Mesothelial cell of epicardium (in vitro differentiated cells): ENCODE measurements at regions not wholly inside any gene's neighbourhood (a gene's known extent, or its start where the extent isn't known, plus 50 kb on each side); places are given as distances from the start of the nearest gene placed in this dataset.

Source experiments
- DNase-seq, 2 experiments: peaks; one replicate each; pipeline ENCODE4 v3.0.0; 2021; ENCODE audit warnings: low spot score in 2 of 2; ENCODE audit not compliant: unreplicated experiment in 2 of 2
- H3K27ac Mint-ChIP-seq: 2 replicates; pipeline ENCODE4 v1.8.0; 2021; ENCODE audit warnings: mixed read lengths
- H3K27me3 Mint-ChIP-seq: 2 replicates; pipeline ENCODE4 v1.8.0; 2021; ENCODE audit warnings: low read depth, mixed read lengths
- H3K36me3 Mint-ChIP-seq: 2 replicates; pipeline ENCODE4 v1.8.0; 2021; ENCODE audit warnings: mixed read lengths
- H3K4me1 Mint-ChIP-seq: 2 replicates; pipeline ENCODE4 v1.8.0; 2021; ENCODE audit warnings: mixed read lengths
- H3K4me3 Mint-ChIP-seq: 2 replicates; pipeline ENCODE4 v1.8.0; 2021; ENCODE audit warnings: mild to moderate bottlenecking, moderate library complexity, mixed read lengths
- H3K9me3 Mint-ChIP-seq: 2 replicates; pipeline ENCODE4 v1.8.0; 2021; ENCODE audit warnings: mixed read lengths
- CTCF ChIP-seq: fragments of 200-600 bp; sonication (generic); IDR thresholded peaks from one replicate; pipeline ENCODE4 v1.5.0; 2021; ENCODE audit warnings: antibody characterized with exemption; ENCODE audit not compliant: unreplicated experiment

GRCh38 chr2:194553980-194554379 lies 1103.0 kb upstream of the SLC39A10 start:
- H3K27me3 Mint-ChIP-seq = no peaks in the 10 kb centered on the region
- TF ChIP-seq CTCF = no peak
- H3K4me1 Mint-ChIP-seq = peaks cover 43% of the 10 kb centered on the region
- H3K4me3 Mint-ChIP-seq = no peak overlapping the region
- H3K36me3 Mint-ChIP-seq = no peaks in the 10 kb centered on the region
- H3K9me3 Mint-ChIP-seq = no peaks in the 10 kb centered on the region
- H3K27ac Mint-ChIP-seq = no peak overlapping the region
- no peak for DNase-seq

- no peak overlapping the region for H3K4me3 Mint-ChIP-seq
Measured at GRCh38 chr2:194550702-194551101, 1106.3 kb upstream of the SLC39A10 start.

GRCh38 chr2:194549387-194549786 lies 1107.6 kb upstream of the SLC39A10 start:
- no peaks in the 10 kb centered on the region for H3K36me3 Mint-ChIP-seq
- peaks cover 39% of the 10 kb centered on the region for H3K4me1 Mint-ChIP-seq
- H3K9me3 Mint-ChIP-seq = no peaks in the 10 kb centered on the region
- no peak for TF ChIP-seq CTCF
- peak overlapping the region; percentile 1 for H3K27ac Mint-ChIP-seq
- H3K27me3 Mint-ChIP-seq = no peaks in the 10 kb centered on the region
- DNase-seq = no peak
- H3K4me3 Mint-ChIP-seq = no peak overlapping the region

More at GRCh38 chr2:194550702-194551101, 1106.3 kb upstream of the SLC39A10 start:
- DNase-seq = no peak
- no peaks in the 10 kb centered on the region for H3K27me3 Mint-ChIP-seq
- H3K27ac Mint-ChIP-seq = peak overlapping the region; percentile 85
- H3K36me3 Mint-ChIP-seq = no peaks in the 10 kb centered on the region
- H3K9me3 Mint-ChIP-seq = no peaks in the 10 kb centered on the region
- no peak for TF ChIP-seq CTCF
- H3K4me1 Mint-ChIP-seq = peaks cover 45% of the 10 kb centered on the region

- peaks cover 4% of the 10 kb centered on the region for H3K36me3 Mint-ChIP-seq
Measured at GRCh38 chr2:194545978-194546377, 1111.0 kb upstream of the SLC39A10 start.

GRCh38 chr2:194539425-194539824 lies 1117.6 kb upstream of the SLC39A10 start:
- no peaks in the 10 kb centered on the region for H3K27me3 Mint-ChIP-seq
- H3K36me3 Mint-ChIP-seq = peaks cover 6% of the 10 kb centered on the region
- TF ChIP-seq CTCF = no peak
- no peak overlapping the region for H3K27ac Mint-ChIP-seq
- H3K4me3 Mint-ChIP-seq = no peak overlapping the region
- H3K9me3 Mint-ChIP-seq = peaks cover 45% of the 10 kb centered on the region
- H3K4me1 Mint-ChIP-seq = no peaks in the 10 kb centered on the region
- no peak for DNase-seq

More at GRCh38 chr2:194545978-194546377, 1111.0 kb upstream of the SLC39A10 start:
- DNase-seq = no peak
- no peaks in the 10 kb centered on the region for H3K27me3 Mint-ChIP-seq
- peaks cover 30% of the 10 kb centered on the region for H3K9me3 Mint-ChIP-seq
- TF ChIP-seq CTCF = no peak
- H3K4me3 Mint-ChIP-seq = no peak overlapping the region
- peaks cover 23% of the 10 kb centered on the region for H3K4me1 Mint-ChIP-seq
- no peak overlapping the region for H3K27ac Mint-ChIP-seq

GRCh38 chr2:194526121-194526520 lies 1130.9 kb upstream of the SLC39A10 start:
- H3K27ac Mint-ChIP-seq = no peak overlapping the region
- TF ChIP-seq CTCF = no peak

More at GRCh38 chr2:194526121-194526520, 1130.9 kb upstream of the SLC39A10 start:
- DNase-seq = no peak
- Mint-ChIP-seq H3K27me3 (no peaks in the 10 kb centered on the region), H3K4me3 (no peak overlapping the region), H3K9me3 (peaks cover 5% of the 10 kb centered on the region), H3K4me1 (peaks cover 12% of the 10 kb centered on the region), H3K36me3 (no peaks in the 10 kb centered on the region)
